Umbilical cord (tissue), 1 donor: ENCODE measurements at regions not wholly inside any gene's neighbourhood (a gene's known extent, or its start where the extent isn't known, plus 50 kb on each side); places are given as distances from the start of the nearest gene placed in this dataset.
A peak's percentile ranks its signal among the peaks of the same experiment; 100 is the strongest.
"Not testable (repeated sequence)": the region's sequence is repeated elsewhere in the genome, so short reads cannot be mapped to it uniquely, and the experiment has no call there.

Experiments used
- DNase-seq: peaks from one replicate; pipeline ENCODE4 v3.0.0-alpha.2; 2015; ENCODE audit warnings: low spot score

- no peak for DNase-seq
These were observed 254.4 kb upstream of the EXOC2 start for GRCh38 chr6:947235-947934.

GRCh38 chr6:946546-946945 is 253.6 kb upstream of the EXOC2 start:
- peak; percentile 30 for DNase-seq

DNA sequence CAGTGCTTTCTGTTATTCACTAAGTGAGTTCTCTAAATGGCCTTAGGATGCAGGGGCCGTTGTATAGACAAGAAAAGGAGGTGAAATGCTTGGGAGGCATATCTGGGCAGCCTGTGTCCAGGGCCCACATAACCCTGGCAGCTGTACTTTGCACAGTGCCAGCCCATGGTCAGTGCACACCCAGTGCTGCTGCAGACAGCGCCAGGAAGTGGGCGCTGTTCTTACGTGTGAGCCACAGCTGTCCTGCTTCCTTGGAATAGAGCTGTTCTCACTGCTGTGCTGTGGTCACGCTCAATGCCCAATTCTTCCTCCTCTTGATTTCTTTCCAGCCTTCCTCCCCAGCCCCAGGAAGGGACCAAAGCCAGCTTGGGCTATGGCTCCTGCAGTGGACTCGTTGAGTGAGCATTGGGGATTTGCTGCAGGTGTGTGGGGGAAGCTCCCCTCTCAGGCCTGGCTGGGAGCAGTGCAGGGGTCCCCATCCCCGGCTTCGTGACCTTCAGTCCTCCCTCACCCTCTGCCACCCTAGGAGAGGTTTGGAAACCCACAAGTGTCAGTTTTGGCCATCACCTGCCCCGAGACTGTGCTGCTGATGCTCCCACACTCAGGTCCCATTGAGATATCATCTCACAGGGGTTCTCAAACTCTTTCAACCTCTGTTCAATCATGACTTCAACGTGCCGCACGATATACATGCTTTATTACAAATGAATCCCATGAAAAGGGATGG is 246.8 kb upstream of the EXOC2 start:
- DNase-seq = no peak

DNA sequence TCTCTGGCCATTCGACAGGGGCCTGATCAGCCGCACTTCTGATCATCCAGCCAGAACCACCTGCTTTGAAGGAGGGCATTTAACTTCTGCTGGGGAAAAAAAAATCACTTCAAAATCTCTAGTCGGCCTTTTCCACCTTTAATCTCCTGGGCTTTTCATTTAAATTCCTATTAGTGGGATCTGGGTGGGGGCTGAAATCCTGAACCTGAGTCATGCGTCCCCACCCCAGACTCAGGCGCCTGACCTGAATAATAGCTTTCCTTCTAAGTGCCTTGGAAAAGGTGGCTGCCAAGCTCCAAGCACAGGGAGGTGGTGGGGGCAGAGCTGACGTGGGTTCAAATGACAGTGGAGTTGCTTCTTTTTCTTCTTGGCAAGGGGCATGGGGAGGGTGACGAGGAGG is 246.0 kb upstream of the EXOC2 start:
- no peak for DNase-seq

- no peak for DNase-seq
These were observed 245.4 kb upstream of the EXOC2 start for GRCh38 chr6:938271-938905.

DNA sequence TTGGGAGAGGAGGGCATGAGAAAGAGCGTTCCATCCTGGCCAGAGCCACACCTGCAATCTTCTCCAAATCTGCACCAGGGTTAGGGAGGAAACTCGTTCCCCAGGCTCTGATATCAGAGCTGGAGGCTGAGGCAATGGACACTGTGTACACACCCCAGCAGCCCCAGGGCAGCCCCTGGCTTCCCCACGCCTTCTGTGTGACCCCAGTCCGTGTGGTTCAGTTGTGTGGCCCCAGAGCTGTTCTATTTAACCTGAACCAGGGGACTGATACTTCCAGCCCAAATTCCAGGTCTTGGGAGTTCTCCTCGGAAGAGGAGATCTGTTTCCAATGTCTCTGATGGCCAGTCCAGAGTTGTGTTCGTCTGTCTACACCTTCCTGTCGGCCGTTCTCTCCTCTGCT is 242.6 kb upstream of the EXOC2 start:
- no peak for DNase-seq

DNA sequence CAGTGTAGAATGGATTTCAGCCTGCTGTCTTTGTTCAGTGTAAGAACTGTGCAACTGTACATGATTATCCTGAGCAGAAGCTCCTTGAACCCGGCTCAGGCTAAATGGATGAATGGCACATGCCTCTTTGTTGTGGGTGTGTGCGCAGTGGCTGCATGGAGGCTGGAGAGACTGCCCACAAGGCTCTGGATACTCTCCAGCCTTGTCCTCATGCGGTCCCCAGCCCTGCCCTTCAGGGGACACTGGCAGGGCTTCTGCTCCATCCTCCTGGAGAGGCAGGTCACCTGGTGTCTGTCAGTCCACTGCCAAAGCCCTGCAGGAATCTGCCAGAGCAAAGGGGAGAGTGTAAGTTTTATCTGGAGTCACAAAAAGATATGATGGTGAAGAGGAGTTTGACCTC is 241.7 kb upstream of the EXOC2 start:
- DNase-seq = no peak

DNA sequence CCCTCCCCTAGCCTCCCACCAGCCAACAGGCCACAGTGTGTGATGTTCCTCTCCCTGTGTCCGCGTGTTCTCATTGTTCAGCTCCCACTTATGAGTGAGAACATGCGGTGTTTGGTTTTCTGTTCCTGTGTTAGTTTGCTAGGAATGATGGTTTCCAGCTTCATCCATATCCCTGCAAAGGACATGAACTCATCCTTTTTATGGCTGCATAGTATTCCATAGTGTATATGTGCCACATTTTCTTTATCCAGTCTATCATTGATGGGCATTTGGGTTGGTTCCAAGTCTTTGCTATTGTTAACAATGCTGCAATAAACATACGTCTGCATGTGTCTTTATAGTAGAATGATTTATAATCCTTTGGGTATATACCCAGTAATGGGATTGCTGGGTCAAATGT is 239.0 kb upstream of the EXOC2 start:
- DNase-seq = not testable (repeated sequence)

GRCh38 chr6:927157-927556 is 234.2 kb upstream of the EXOC2 start:
- no peak for DNase-seq

DNA sequence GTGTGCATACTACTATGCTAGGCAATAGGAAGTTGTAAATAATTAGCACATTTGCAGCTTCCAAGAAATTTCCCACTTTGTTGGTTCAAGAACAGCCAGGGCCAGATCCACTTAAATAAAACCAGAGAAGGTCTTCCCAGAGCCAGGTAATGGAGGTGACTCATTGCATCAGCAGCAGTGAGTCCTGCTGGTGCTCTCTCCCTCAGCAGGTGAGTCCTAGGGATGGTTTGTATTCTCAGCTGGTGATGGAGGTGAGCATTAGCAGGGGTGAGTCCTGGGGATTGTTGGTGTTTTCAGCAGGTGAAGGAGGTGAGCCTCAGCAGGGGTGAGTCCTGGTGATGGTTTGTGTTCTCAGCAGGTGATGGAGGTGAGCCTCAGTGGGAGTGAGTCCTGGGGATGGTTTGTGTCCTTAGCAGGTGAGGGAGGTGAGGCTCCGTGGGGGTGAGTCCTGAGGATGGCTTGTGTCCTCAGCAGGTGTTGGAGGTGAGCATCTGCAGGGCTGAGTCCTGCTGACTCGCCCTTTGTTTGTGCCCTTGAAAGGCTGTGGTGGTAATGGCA is 232.8 kb upstream of the EXOC2 start:
- DNase-seq = no peak

- no peak for DNase-seq
These were observed 231.7 kb upstream of the EXOC2 start for GRCh38 chr6:924661-925060.

GRCh38 chr6:921400-921799 is 228.5 kb upstream of the EXOC2 start:
- DNase-seq = no peak

DNA sequence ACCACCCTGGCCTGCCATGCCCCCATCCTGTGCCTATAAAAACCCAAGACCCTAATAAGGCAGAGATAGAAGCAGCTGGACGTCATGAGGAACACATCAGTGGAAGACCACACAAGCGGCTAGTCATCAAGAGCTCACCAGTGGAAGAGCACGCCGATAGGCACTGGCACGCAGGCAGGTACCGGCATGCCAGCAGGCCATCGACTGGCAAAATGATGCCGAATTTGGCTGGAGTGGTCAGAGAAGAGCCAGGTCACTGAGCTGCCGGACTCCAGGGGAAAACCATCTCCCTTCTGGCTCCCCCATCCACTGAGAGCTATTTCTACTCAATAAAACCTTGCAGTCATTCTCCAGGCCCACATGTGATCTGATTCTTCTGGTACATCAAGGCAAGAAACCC is 227.6 kb upstream of the EXOC2 start:
- no peak for DNase-seq

GRCh38 chr6:919500-919899 is 226.6 kb upstream of the EXOC2 start:
- DNase-seq = no peak

DNA sequence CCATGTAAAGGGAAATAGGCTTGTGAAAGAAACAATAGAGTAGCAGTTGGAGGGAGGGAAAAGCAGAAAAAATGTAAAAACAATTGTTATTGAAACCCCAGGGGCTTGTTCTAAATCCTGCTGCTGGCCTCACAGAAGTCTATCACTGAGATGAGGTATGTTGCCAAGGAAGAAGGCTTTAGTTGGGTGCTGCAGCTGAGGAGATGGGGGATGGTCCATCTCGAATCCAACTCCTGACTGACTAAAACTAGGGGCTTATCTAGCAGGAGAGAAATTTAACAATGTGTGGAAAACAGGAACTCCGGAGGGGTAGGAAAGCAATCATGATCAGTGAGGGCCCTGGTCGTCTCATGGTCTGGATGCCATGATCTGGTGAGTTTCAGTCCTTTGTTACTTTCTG is 225.0 kb upstream of the EXOC2 start:
- no peak for DNase-seq

GRCh38 chr6:917296-917695 is 224.4 kb upstream of the EXOC2 start:
- no peak for DNase-seq

DNA sequence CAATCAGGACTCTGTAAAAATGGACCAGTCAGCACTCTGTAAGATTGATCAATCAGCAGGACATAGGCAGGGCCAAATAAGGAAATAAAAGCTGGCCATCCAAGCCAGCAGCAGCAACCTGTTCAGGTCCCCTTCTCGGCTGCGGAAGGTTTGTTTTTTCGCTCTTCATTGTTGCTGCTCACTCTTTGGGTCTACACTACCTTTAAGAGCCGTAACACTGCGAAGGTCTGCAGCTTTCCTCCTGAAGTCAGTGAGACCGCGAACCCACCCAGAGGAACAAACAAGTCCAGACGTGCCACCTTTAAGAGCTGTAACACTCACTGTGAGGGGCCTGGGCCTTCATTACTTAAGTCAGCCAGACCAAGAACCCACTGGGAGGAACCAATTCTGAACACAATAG is 223.2 kb upstream of the EXOC2 start:
- no peak for DNase-seq

DNA sequence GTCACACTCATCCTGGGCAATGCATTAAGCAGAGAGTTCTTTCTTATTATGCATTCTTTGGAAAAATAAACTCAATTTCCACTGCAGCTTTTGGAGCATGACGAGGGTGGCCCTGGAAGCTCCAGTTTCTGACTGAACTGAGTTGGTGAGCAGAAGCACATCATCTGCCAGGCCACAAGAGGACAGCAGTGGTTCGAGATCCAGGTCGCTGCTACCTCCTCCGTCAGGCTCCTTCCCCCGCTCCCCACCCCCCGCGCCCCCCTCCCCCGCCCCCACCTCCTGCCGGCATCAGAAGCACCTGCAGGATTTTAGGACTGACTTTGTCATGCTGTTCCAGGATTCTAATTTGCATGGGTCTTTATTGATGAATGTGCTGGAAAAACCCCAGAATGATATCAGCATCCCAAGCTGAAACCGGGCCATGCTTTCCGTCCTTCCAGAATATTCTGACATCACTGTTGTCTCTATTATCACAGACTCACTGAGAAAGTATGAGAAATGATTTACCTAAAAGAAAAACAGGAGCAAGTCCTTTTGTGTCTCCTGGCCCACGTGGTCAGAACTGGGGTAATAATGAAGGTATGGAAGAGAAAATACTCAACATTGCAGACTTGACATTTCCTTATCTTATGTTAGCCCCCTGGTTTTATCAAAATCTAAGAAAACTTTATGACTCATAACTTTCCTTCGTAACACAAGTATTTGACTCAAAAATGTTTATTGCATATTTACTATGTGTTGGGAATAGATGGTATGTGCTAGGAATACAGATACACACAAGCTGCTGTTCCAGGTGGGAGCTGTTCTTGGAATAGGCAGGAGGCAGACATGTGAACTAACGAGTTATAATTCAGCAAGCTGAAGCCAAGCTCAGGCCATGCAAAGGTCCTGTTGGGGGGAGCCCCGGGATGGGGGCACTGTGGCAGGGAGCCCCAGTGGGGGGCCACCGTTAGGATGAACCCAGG is 220.2 kb upstream of the EXOC2 start:
- peak; percentile 32 for DNase-seq

DNA sequence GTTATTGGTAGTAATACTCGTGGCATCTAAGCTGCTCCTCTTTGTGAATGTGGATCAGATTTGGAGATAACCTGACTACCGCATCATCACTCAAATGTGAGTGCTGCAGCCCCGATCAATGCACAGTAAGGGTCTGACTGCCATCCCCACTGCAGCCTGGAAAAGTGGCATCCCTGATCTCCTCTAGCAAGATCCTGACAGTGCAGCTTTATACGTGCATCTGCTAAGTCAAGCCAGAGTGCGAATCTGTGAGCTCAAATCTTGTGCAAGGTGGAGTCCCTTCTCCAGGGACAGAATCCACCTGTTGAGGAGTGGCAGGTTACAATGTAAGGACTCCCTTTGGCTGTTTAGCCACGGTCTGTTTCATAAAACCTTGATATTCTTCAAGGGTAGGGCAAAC is 215.0 kb upstream of the EXOC2 start:
- DNase-seq = no peak

GRCh38 chr6:906920-907319 is 214.0 kb upstream of the EXOC2 start:
- DNase-seq = no peak

DNA sequence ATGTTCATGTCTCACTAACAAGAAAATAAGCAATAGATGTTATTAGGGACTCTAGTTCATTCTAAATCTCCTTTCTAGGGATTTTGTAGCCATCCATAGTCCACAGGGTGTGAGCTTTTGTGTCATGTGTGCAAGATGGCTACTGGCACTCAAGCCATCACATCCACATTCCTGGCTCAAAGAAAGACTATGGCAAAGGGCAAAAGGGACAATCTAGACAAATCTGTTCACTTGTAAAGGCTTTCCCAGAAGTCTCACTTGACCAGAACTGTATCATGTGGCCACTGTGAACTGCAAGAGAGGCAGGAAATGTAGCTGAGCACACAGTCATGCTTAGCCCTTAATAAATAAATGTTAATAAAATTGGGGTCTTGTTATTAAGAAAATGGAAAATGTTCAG is 212.6 kb upstream of the EXOC2 start:
- no peak for DNase-seq

- no peak for DNase-seq
These were observed 212.1 kb upstream of the EXOC2 start for GRCh38 chr6:904994-905393.
